Karpas-422 (cell line): ENCODE measurements at regions not wholly inside any gene's neighbourhood (a gene's known extent, or its start where the extent isn't known, plus 50 kb on each side); places are given as distances from the start of the nearest gene placed in this dataset.

ENCODE experiments used
- DNase-seq: peaks from one replicate; pipeline ENCODE4 v3.0.0-alpha.2; 2015
- H2AFZ ChIP-seq: fragments of 200-600 bp; sonication (generic); 2 replicates; pipeline ENCODE4 v1.6.1; 2014; ENCODE audit warnings: antibody characterized with exemption, low read length, mixed read lengths
- H3K27ac ChIP-seq: fragments of 200-600 bp; sonication (generic); 2 replicates; pipeline ENCODE4 v1.5.1; 2014; ENCODE audit warnings: mild to moderate bottlenecking, low read length, moderate library complexity
- H3K27me3 ChIP-seq: fragments of 200-600 bp; sonication (generic); 2 replicates; pipeline ENCODE4 v1.6.1; 2014; ENCODE audit warnings: low read length, mixed read lengths
- H3K36me3 ChIP-seq: fragments of 200-600 bp; sonication (generic); 2 replicates; pipeline ENCODE4 v1.6.1; 2014; ENCODE audit warnings: low read length, mixed read lengths; ENCODE audit not compliant: insufficient read depth
- H3K4me1 ChIP-seq: fragments of 200-600 bp; sonication (generic); 2 replicates; pipeline ENCODE4 v1.6.1; 2014; ENCODE audit warnings: mild to moderate bottlenecking, low read length, mixed read lengths
- H3K4me2 ChIP-seq: fragments of 200-600 bp; sonication (generic); 2 replicates; pipeline ENCODE4 v1.6.1; 2014; ENCODE audit warnings: low read length, low read depth, mild to moderate bottlenecking; ENCODE audit not compliant: poor library complexity, severe bottlenecking
- H3K4me3 ChIP-seq: fragments of 200-600 bp; sonication (generic); 2 replicates; pipeline ENCODE4 v1.5.1; 2014; ENCODE audit warnings: mild to moderate bottlenecking, antibody characterized with exemption, low read length, mixed read lengths
- H3K79me2 ChIP-seq: fragments of 200-600 bp; sonication (generic); 2 replicates; pipeline ENCODE4 v1.6.1; 2014; ENCODE audit warnings: mild to moderate bottlenecking, low read length, mixed read lengths
- H3K9ac ChIP-seq: fragments of 200-600 bp; sonication (generic); 2 replicates; pipeline ENCODE4 v1.6.0; 2014; ENCODE audit warnings: low read length
- H3K9me2 ChIP-seq: fragments of 200-600 bp; sonication (generic), shearing (Covaris generic); replicated peaks from 2 replicates; pipeline ENCODE4 v1.6.0; 2014; ENCODE audit warnings: mild to moderate bottlenecking, low read length, moderate library complexity; ENCODE audit not compliant: insufficient read depth
- H3K9me3 ChIP-seq: fragments of 300-700, 200-600 bp; sonication (generic); 2 replicates; pipeline ENCODE4 v1.6.1; 2014; ENCODE audit warnings: low read length, mixed read lengths
- H4K20me1 ChIP-seq: fragments of 200-600 bp; sonication (generic); 2 replicates; pipeline ENCODE4 v1.6.1; 2014; ENCODE audit warnings: mild to moderate bottlenecking, antibody characterized with exemption, low read length, low read depth; ENCODE audit not compliant: insufficient read depth

DNA sequence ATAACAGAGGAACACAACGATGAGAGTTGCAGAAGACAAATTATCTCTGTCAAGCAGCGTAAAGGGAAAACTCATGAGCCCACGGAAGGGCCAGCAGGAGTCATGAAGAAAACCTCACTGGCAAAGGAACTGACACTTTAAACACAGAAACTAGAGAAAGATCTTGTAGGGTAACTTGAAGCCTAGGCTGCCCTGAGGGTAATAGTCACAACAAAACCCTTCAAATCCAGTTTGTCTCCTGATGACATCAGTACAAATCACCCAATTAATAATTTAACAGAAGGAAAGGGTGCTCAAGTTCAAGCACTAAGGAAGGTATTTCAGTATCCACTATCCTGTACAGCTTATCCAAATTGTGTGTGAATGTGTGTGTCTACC lies 549.1 kb downstream of the MTRR start:
- Histone ChIP-seq H3K4me3 (no peak overlapping the region), H3K9me2 (no peaks in the 10 kb centered on the region; the same call in 1 of the 2 replicates), H3K9ac (no peak overlapping the region), H3K79me2 (no peaks in the 10 kb centered on the region), H3K36me3 (no peaks in the 10 kb centered on the region), H4K20me1 (no peaks in the 10 kb centered on the region), H3K4me1 (no peaks in the 10 kb centered on the region), H3K27ac (no peak overlapping the region), H3K9me3 (no peaks in the 10 kb centered on the region), H3K4me2 (no peak overlapping the region), H2AFZ (no peak overlapping the region), H3K27me3 (no peaks in the 10 kb centered on the region)
- DNase-seq = no peak

DNA sequence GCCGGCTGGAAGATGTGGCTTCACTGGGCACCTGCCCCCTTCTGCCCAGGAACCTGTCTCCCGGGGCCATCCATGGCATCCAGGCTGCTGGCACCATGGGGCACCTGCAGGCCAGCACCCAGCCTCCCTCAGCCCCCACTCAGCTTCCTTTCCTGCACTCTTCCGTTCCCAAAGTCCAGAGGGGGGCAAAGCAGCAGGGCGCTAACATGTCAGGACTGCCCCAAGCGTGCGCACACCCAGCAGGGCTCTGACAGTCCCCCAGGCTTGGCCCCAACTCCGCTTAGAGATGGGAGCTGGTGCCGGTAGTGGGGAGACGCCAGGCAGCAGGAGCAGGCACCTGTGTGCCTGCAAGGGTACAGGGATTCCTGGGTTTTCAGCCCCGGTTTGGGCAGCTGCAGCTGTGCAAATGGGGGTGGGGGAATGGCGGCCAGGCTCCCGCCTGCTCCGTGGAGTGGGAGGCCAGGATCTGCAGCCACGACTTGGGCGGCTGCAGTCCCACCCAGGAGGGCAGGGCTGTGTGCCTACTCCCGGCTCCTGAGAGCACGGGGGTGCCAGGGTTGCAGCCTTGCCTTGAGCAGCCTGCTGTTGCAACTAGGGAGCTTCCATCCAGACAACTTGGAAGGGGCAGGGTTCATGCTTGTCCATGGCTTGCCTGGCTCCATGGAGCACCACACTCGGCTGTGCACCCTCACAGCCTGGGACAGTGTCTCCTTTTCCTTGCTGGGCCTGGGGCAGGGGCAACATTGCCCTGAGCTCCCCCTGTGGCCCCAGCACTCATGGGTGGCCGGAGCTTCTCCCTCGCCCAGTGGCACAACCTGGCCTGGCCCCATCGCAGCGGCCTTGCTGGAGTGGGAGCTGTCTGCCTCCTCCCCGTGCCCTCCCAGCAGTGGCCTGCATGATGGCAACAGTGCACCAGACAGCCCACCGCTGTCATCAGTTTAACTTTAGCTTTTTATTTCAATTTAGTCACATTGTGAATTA lies 561.1 kb downstream of the MTRR start:
- H3K9me2 ChIP-seq = no peaks in the 10 kb centered on the region
- no peaks in the 10 kb centered on the region for H3K4me1 ChIP-seq
- H3K4me3 ChIP-seq = no peak overlapping the region
- H4K20me1 ChIP-seq = no peaks in the 10 kb centered on the region
- no peak overlapping the region for H3K27ac ChIP-seq
- H3K36me3 ChIP-seq = no peaks in the 10 kb centered on the region
- H3K79me2 ChIP-seq = no peaks in the 10 kb centered on the region
- no peak overlapping the region for H3K9ac ChIP-seq
- no peaks in the 10 kb centered on the region for H3K27me3 ChIP-seq
- H3K9me3 ChIP-seq = no peaks in the 10 kb centered on the region; the same call in 1 of the 2 replicates
- H2AFZ ChIP-seq = no peak overlapping the region
- DNase-seq = no peak
- H3K4me2 ChIP-seq = no peak overlapping the region

DNA sequence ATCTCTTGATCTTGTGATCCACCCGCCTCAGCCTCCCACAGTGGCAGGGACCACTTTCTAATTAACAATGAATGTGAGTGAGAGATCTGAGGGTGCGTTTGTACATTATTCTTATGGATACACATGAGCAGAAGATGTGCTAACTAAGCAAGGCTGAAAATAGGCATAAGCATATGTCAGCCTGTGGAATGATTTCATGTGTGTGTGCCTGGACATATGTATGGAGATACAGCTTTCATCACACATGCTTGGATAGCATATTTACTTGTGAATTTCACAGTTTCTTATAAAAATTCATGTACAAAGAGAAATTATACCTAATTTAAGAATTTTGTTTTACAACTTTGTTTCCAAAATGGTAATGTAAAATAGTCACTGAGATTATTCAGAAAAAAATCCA lies 565.6 kb downstream of the MTRR start:
- Histone ChIP-seq H3K27me3 (no peaks in the 10 kb centered on the region), H3K9me2 (no peaks in the 10 kb centered on the region), H4K20me1 (no peaks in the 10 kb centered on the region), H3K4me1 (no peaks in the 10 kb centered on the region), H3K4me3 (no peak overlapping the region), H3K36me3 (no peaks in the 10 kb centered on the region), H2AFZ (no peak overlapping the region), H3K9me3 (no peaks in the 10 kb centered on the region; the same call in 1 of the 2 replicates), H3K4me2 (no peak overlapping the region), H3K27ac (no peak overlapping the region), H3K79me2 (no peaks in the 10 kb centered on the region), H3K9ac (no peak overlapping the region)
- DNase-seq = no peak

DNA sequence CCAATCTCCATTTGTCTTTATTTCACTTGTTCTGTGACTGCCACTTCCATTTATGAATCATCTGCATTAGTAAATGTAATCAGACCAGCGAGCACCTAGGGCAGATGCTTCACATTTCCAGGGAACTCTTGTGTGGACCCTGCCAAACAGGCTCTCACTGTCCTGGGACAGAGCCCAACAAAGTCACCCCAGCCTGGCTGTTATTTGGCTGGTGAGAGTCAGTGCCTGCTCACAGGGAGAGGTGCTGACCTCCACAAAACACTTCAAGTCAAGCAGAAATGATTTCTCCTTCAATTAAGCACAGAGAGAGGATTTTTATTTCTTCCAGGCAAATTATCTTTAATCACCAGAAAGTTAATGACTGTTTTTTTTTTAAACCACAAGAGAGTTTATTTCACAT lies 568.0 kb downstream of the MTRR start:
- H3K9me2 ChIP-seq = no peaks in the 10 kb centered on the region
- H3K4me1 ChIP-seq = no peaks in the 10 kb centered on the region
- no peaks in the 10 kb centered on the region for H3K79me2 ChIP-seq
- H3K9ac ChIP-seq = no peak overlapping the region
- no peaks in the 10 kb centered on the region; the same call in 1 of the 2 replicates for H3K9me3 ChIP-seq
- H4K20me1 ChIP-seq = no peaks in the 10 kb centered on the region
- H3K27me3 ChIP-seq = no peaks in the 10 kb centered on the region
- H3K4me3 ChIP-seq = no peak overlapping the region
- no peak overlapping the region for H3K27ac ChIP-seq
- no peak for DNase-seq
- H3K4me2 ChIP-seq = no peak overlapping the region
- H2AFZ ChIP-seq = no peak overlapping the region
- H3K36me3 ChIP-seq = no peaks in the 10 kb centered on the region

DNA sequence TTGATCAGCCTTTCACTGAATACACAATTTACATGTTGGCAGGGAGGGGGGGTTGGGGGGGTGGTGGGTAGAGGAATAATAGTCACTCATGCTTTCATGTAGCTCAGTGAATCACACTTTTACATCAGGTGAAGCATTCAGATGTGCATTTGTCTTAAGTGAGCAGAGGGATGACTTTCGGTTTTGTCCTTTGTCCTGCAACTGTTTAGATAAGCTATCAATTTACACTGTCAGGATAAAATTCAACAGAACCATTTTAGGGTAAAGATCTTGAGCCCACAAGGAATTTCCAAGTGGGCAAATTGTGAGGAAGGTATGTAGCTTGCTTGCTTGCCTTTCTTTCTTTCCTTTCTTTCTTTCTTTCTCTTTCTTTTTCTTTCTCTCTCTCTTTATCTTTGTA lies 576.2 kb downstream of the MTRR start:
- no peak overlapping the region for H2AFZ ChIP-seq
- H3K9me3 ChIP-seq = peaks cover 16% of the 10 kb centered on the region
- no peaks in the 10 kb centered on the region for H3K27me3 ChIP-seq
- no peak overlapping the region for H3K27ac ChIP-seq
- H3K4me2 ChIP-seq = no peak overlapping the region
- no peaks in the 10 kb centered on the region for H3K79me2 ChIP-seq
- H3K9me2 ChIP-seq = no peaks in the 10 kb centered on the region
- no peak overlapping the region for H3K4me3 ChIP-seq
- H4K20me1 ChIP-seq = no peaks in the 10 kb centered on the region
- DNase-seq = no peak
- H3K36me3 ChIP-seq = no peaks in the 10 kb centered on the region
- H3K9ac ChIP-seq = no peak overlapping the region
- H3K4me1 ChIP-seq = no peaks in the 10 kb centered on the region

DNA sequence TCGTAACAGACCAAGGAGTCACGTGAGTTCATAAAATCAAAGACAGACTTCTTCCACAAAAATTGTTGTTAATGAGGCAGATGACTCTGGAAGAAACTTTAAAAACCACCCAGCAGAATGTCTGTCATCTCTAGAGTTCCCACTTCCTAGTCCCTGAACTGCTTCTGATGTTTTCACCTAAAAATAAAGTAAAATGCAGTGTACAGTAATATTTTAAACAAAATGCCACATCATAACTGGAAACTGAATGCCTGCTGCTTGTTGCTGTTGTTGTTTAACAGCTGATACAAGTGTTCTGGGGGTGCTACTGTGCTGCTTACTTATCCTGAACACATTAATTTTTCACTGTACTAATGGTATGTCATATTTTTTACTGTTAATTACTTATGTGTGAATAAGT lies 577.2 kb downstream of the MTRR start:
- no peaks in the 10 kb centered on the region for H3K27me3 ChIP-seq
- no peaks in the 10 kb centered on the region for H3K4me1 ChIP-seq
- DNase-seq = no peak
- no peak overlapping the region for H3K4me2 ChIP-seq
- no peaks in the 10 kb centered on the region for H4K20me1 ChIP-seq
- no peaks in the 10 kb centered on the region for H3K9me2 ChIP-seq
- peaks cover 17% of the 10 kb centered on the region for H3K9me3 ChIP-seq
- no peak overlapping the region for H3K9ac ChIP-seq
- no peaks in the 10 kb centered on the region for H3K79me2 ChIP-seq
- no peak overlapping the region for H2AFZ ChIP-seq
- no peak overlapping the region for H3K27ac ChIP-seq
- H3K36me3 ChIP-seq = no peaks in the 10 kb centered on the region
- H3K4me3 ChIP-seq = no peak overlapping the region

DNA sequence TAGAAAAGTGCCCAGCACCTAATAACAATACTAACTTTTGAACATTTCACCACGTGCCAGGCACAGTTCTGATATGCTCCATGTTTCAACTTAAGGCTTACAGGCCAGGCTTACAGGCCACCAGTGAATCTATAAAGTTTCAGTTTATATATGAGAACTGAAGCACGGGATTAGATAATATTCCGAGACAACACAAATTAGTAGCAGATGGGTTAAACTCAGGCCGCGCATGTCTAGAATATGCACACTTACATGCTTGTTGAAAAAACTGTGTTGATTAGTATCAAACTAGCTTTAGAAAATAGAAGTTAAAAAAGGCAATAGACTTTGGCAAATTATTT lies 587.9 kb downstream of the MTRR start:
- no peak for DNase-seq
- Histone ChIP-seq H3K27ac (no peak overlapping the region), H3K9me3 (peaks cover 8% of the 10 kb centered on the region; the same call in 1 of the 2 replicates), H3K9ac (no peak overlapping the region), H3K4me2 (no peak overlapping the region), H3K9me2 (no peaks in the 10 kb centered on the region), H3K36me3 (no peaks in the 10 kb centered on the region), H3K79me2 (no peaks in the 10 kb centered on the region), H3K4me1 (no peaks in the 10 kb centered on the region), H3K4me3 (no peak overlapping the region), H4K20me1 (no peaks in the 10 kb centered on the region), H2AFZ (no peak overlapping the region), H3K27me3 (no peaks in the 10 kb centered on the region)

DNA sequence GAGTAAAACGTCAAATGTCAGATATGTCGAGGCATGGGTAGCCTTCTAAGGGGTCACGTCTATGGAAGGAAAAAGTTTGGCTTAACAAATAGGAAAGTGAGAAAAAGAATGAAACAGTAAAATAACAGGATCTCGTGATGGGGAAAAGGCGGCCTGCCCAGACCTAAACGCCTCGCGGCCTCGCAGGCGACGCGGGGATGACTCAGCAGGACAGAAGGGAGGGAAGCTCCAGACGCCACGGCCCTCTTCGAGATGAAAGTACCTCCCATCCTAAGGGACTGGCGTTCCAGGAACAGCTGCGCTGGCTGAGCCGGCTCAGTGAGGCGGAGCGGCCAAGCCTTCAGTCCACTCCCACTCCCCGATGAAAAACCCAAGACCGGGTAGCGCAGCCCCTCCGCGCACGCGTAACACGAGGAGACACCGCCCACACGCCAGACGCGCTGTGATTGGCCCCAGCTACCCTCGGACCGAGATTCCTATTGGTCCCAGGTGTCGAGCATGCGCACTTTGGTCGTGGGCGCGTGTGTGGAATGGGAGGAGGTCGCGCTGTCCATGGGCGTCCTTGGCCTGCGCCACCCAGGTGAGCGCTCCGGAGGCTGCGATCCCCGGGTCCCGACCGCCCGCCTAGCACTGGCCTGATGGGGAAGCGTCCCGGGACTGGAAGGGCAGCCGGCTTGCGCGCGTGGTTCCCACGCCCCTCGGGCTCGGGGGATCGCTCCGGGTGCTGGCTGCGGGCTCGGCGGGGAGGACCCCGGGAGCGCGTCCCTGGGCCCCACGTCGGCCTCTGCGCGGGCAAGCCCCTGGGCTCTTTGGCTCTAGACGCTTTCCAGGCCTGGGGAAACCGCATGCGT lies 588.5 kb downstream of the MTRR start:
- no peaks in the 10 kb centered on the region for H4K20me1 ChIP-seq
- H3K27ac ChIP-seq = no peak overlapping the region
- H3K27me3 ChIP-seq = no peaks in the 10 kb centered on the region
- no peaks in the 10 kb centered on the region for H3K9me2 ChIP-seq
- no peak overlapping the region for H3K4me2 ChIP-seq
- H3K4me1 ChIP-seq = no peaks in the 10 kb centered on the region
- H3K9me3 ChIP-seq = peaks cover 8% of the 10 kb centered on the region; the same call in 1 of the 2 replicates
- no peak overlapping the region for H3K4me3 ChIP-seq
- DNase-seq = no peak
- H2AFZ ChIP-seq = no peak overlapping the region
- H3K36me3 ChIP-seq = no peaks in the 10 kb centered on the region
- H3K79me2 ChIP-seq = no peaks in the 10 kb centered on the region
- no peak overlapping the region for H3K9ac ChIP-seq
